Transverse colon (tissue), 4 donors: ENCODE measurements at regions not wholly inside any gene's neighbourhood (a gene's known extent, or its start where the extent isn't known, plus 50 kb on each side); places are given as distances from the start of the nearest gene placed in this dataset.

Experiments used
- CTCF ChIP-seq, 5 experiments: fragments of 200-600 bp in 3 of 5; fragments of 450-650 bp in 2 of 5; sonication (generic) in 3 of 5; IDR thresholded peaks; 1 replicate in 2 of 5; 2 replicates in 3 of 5; pipeline ENCODE4 v1.5.1; 2016 to 2017; ENCODE audit warnings: antibody characterized with exemption in 5 of 5, inconsistent platforms in 3 of 5, mild to moderate bottlenecking in 2 of 5, moderate library complexity in 1 of 5
- POLR2AphosphoS5 ChIP-seq, 3 donors: sonication (generic); formaldehyde crosslinking; IDR thresholded peaks; one replicate each; pipeline ENCODE4 v1.6.1; 2016; ENCODE audit warnings: antibody characterized with exemption in 3 of 3

GRCh38 chr5:4703931-4704458, 436.1 kb upstream of the ADAMTS16 start:
- TF ChIP-seq CTCF (IDR thresholded peaks at IDR 0.05) = no peak
- TF ChIP-seq POLR2AphosphoS5 (IDR thresholded peaks at IDR 0.05) = no peak
